GM18907 (cell line): ENCODE measurements at regions not wholly inside any gene's neighbourhood (a gene's known extent, or its start where the extent isn't known, plus 50 kb on each side); places are given as distances from the start of the nearest gene placed in this dataset.

ENCODE experiments used
- ATAC-seq: cut with Tn5 transposase; IDR thresholded peaks from one replicate; pipeline ENCODE4 v1.9.1; 2021; ENCODE audit warnings: mild to moderate bottlenecking, moderate library complexity; ENCODE audit not compliant: unreplicated experiment

GRCh38 chr11:129292771-129293170 lies 82.9 kb upstream of the BARX2 start:
- no peak for ATAC-seq

GRCh38 chr11:129292092-129292491 lies 83.6 kb upstream of the BARX2 start:
- no peak for ATAC-seq

GRCh38 chr11:129291546-129291945 lies 84.1 kb upstream of the BARX2 start:
- ATAC-seq, result no peak

GRCh38 chr11:129290966-129291365 lies 84.7 kb upstream of the BARX2 start:
- ATAC-seq, result no peak

- ATAC-seq, result no peak
Measured at GRCh38 chr11:129289350-129290040, 86.2 kb upstream of the BARX2 start.

GRCh38 chr11:129287920-129288319 lies 87.7 kb upstream of the BARX2 start:
- no peak for ATAC-seq

- ATAC-seq, result no peak
Measured at GRCh38 chr11:129286813-129287212, 88.8 kb upstream of the BARX2 start.

GRCh38 chr11:129285402-129285786 lies 90.3 kb upstream of the BARX2 start:
- no peak for ATAC-seq

GRCh38 chr11:129283141-129283540 lies 91.0 kb upstream of the ARHGAP32 start:
- ATAC-seq, result no peak

GRCh38 chr11:129282634-129283033 lies 90.5 kb upstream of the ARHGAP32 start:
- no peak for ATAC-seq

- no peak for ATAC-seq
Measured at GRCh38 chr11:129281471-129282415, 89.6 kb upstream of the ARHGAP32 start.

GRCh38 chr11:129280027-129280811 lies 88.1 kb upstream of the ARHGAP32 start:
- ATAC-seq, result no peak

GRCh38 chr11:129279326-129280026 lies 87.4 kb upstream of the ARHGAP32 start:
- peak; percentile 56 for ATAC-seq

GRCh38 chr11:129278586-129279319 lies 86.6 kb upstream of the ARHGAP32 start:
- peak; percentile 6 for ATAC-seq

- ATAC-seq, result no peak
Measured at GRCh38 chr11:129277198-129277843, 85.2 kb upstream of the ARHGAP32 start.

GRCh38 chr11:129275828-129276227 lies 83.7 kb upstream of the ARHGAP32 start:
- ATAC-seq, result no peak

- ATAC-seq, result no peak
Measured at GRCh38 chr11:129273944-129274711, 82.0 kb upstream of the ARHGAP32 start.

GRCh38 chr11:129273322-129273721 lies 81.2 kb upstream of the ARHGAP32 start:
- no peak for ATAC-seq

GRCh38 chr11:129271030-129271429 lies 78.9 kb upstream of the ARHGAP32 start:
- no peak for ATAC-seq
